ENCODE measurements at regions not wholly inside any gene's neighbourhood (a gene's known extent, or its start where the extent isn't known, plus 50 kb on each side); places are given as distances from the start of the nearest gene placed in this dataset.

GRCh38 chr19:31145007-31145406 lies 204.2 kb downstream of the TSHZ3 start:
- Histone ChIP-seq H3K9ac (ENCODE audit: extremely low read depth, low read length, poor library complexity, severe bottlenecking) (no peak overlapping the region), H3K36me3 (ENCODE audit: control insufficient read depth, insufficient read depth, low read length) (no peaks in the 10 kb centered on the region), H3K9me3 (ENCODE audit: control insufficient read depth, low read length) (no peaks in the 10 kb centered on the region), H3K27me3 (ENCODE audit: control insufficient read depth, insufficient read depth, low read length, poor library complexity, severe bottlenecking) (no peaks in the 10 kb centered on the region), H3K4me1 (ENCODE audit: control insufficient read depth, insufficient read depth, low read length) (no peaks in the 10 kb centered on the region), H3K27ac (ENCODE audit: low read depth, low read length) (no peak overlapping the region), H3K4me3 (ENCODE audit: low read length) (no peak overlapping the region)
- Mint-ChIP-seq H3K4me3 (no peak overlapping the region), H3K4me1 (peaks cover 6% of the 10 kb centered on the region), H3K27me3 (ENCODE audit: insufficient read depth) (peaks cover 2% of the 10 kb centered on the region), H3K36me3 (ENCODE audit: low read depth) (no peaks in the 10 kb centered on the region), H3K27ac (no peak overlapping the region), H3K9me3 (no peaks in the 10 kb centered on the region)
- 88 to 100% methylated on average over 1 to 7 of the region's 7 CpGs for WGBS, 2 experiments (ENCODE audit: insufficient coverage in 1 of 2, insufficient read length in 1 of 2)
- TF ChIP-seq CTCF (conservative IDR thresholded peaks at IDR 0.05), result no peak
- no peak for DNase-seq

DNA sequence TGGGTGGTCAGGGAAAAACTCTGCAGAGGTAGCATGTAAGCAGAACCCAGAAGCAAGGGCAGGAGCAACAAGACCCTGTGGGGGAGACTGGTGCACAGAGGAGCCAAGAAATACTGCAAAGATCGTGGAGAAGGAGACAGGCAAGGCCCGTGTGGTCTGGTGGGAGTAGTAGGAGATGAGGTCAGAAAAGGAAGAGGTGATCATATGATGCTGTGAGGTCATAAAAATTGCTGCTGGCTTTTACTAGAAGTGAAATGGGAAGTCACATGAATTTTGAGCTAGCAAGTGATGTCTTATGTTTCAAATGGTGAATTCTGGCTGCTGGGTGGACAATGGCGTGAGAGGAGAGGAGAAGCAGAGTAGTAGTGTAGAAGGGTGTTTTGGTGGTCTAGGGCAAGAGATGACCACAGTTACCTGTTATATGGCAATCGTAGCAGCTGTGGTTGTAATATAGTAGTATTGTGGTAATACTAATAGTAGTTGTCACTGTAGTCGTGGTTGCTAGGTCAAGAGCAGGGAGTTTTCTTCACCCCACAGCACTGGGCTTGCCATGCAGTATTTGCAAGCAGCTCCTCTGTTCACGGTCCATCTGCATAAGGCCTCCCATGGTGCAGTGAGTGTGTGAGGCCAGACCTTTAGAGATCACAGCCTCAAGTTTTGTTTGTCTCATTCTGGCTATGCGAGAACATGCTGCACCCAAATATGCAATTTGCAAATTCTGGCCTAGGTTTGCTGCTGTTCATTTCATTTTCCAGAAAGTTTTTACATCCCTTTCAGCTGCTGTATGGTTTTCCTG lies 205.0 kb downstream of the TSHZ3 start:
- H3K27me3 ChIP-seq (ENCODE audit: control insufficient read depth, insufficient read depth, low read length, poor library complexity, severe bottlenecking), result no peaks in the 10 kb centered on the region
- no peaks in the 10 kb centered on the region for H3K9me3 Mint-ChIP-seq
- H3K4me1 Mint-ChIP-seq, result peaks cover 13% of the 10 kb centered on the region
- H3K9me3 ChIP-seq (ENCODE audit: control insufficient read depth, low read length), result no peaks in the 10 kb centered on the region
- TF ChIP-seq CTCF (conservative IDR thresholded peaks at IDR 0.05), result no peak
- peaks cover 2% of the 10 kb centered on the region for H3K27me3 Mint-ChIP-seq (ENCODE audit: insufficient read depth)
- H3K4me1 ChIP-seq (ENCODE audit: control insufficient read depth, insufficient read depth, low read length), result peaks cover 6% of the 10 kb centered on the region
- DNase-seq, result no peak
- H3K36me3 Mint-ChIP-seq (ENCODE audit: low read depth), result no peaks in the 10 kb centered on the region
- H3K4me3 ChIP-seq (ENCODE audit: low read length), result no peak overlapping the region
- no peak overlapping the region for H3K27ac Mint-ChIP-seq
- WGBS, 2 experiments (ENCODE audit: insufficient coverage in 1 of 2, insufficient read length in 1 of 2), result 82 to 86% methylated on average over 6 to 7 of the region's 7 CpGs
- H3K4me3 Mint-ChIP-seq, result no peak overlapping the region
- no peaks in the 10 kb centered on the region for H3K36me3 ChIP-seq (ENCODE audit: control insufficient read depth, insufficient read depth, low read length)
- H3K9ac ChIP-seq (ENCODE audit: extremely low read depth, low read length, poor library complexity, severe bottlenecking), result no peak overlapping the region
- H3K27ac ChIP-seq (ENCODE audit: low read depth, low read length), result no peak overlapping the region

DNA sequence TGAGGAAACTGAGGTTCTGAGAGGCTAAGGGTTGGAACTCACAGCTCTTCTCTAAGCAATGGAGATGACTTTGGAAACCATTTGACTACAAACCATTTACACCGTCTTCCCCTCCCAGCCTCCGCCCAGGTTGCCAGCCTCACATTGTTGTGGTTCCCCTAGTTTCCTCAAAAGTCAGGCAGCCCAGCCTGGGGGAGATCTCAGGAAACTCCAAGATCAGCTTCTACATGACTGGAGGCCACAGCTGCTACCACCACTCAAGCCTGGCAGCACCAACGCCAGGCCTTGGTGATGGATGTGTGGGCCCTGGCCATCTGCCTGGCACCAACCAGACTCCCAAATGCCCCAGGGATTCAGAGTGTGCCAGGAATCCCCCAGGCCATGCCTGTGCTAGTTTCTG lies 207.9 kb downstream of the TSHZ3 start:
- Histone ChIP-seq H3K9me3 (ENCODE audit: control insufficient read depth, low read length) (no peaks in the 10 kb centered on the region), H3K27me3 (ENCODE audit: control insufficient read depth, insufficient read depth, low read length, poor library complexity, severe bottlenecking) (no peaks in the 10 kb centered on the region), H3K9ac (ENCODE audit: extremely low read depth, low read length, poor library complexity, severe bottlenecking) (no peak overlapping the region), H3K36me3 (ENCODE audit: control insufficient read depth, insufficient read depth, low read length) (no peaks in the 10 kb centered on the region), H3K4me3 (ENCODE audit: low read length) (no peak overlapping the region), H3K4me1 (ENCODE audit: control insufficient read depth, insufficient read depth, low read length) (peaks cover 7% of the 10 kb centered on the region), H3K27ac (ENCODE audit: low read depth, low read length) (no peak overlapping the region)
- Mint-ChIP-seq H3K9me3 (no peaks in the 10 kb centered on the region), H3K36me3 (ENCODE audit: low read depth) (no peaks in the 10 kb centered on the region), H3K4me1 (peaks cover 30% of the 10 kb centered on the region), H3K27me3 (ENCODE audit: insufficient read depth) (peaks cover 2% of the 10 kb centered on the region), H3K27ac (no peak overlapping the region), H3K4me3 (no peak overlapping the region)
- DNase-seq, result no peak
- no peak for TF ChIP-seq CTCF (conservative IDR thresholded peaks at IDR 0.05)
- 94 to 100% methylated on average over 1 to 3 of the region's 3 CpGs for whole genome bisulfite sequencing, 2 experiments (ENCODE audit: insufficient coverage in 1 of 2, insufficient read length in 1 of 2)

Measured in endodermal cell (in vitro differentiated cells).